Duodenal mucosa (tissue), 2 donors: ENCODE measurements at regions not wholly inside any gene's neighbourhood (a gene's known extent, or its start where the extent isn't known, plus 50 kb on each side); places are given as distances from the start of the nearest gene placed in this dataset.
"Not testable (repeated sequence)": the region's sequence is repeated elsewhere in the genome, so short reads cannot be mapped to it uniquely, and the experiment has no call there.

Source experiments
- H3K27ac ChIP-seq: one replicate; pipeline ENCODE4 v1.7.0; 2013; ENCODE audit warnings: low read depth, low read length
- H3K27me3 ChIP-seq, 2 donors: one replicate each; pipeline ENCODE4 v1.7.0; 2013; ENCODE audit warnings: low read length in 2 of 2, control low read depth in 1 of 2; ENCODE audit not compliant: insufficient read depth in 2 of 2, control insufficient read depth in 1 of 2
- H3K36me3 ChIP-seq, 2 donors: one replicate each; pipeline ENCODE4 v1.7.0; 2013; ENCODE audit warnings: low read length in 2 of 2, control low read depth in 1 of 2; ENCODE audit not compliant: insufficient read depth in 2 of 2, control insufficient read depth in 1 of 2
- H3K4me1 ChIP-seq, 2 donors: one replicate each; pipeline ENCODE4 v1.7.0; 2013; ENCODE audit warnings: low read length in 2 of 2, control low read depth in 1 of 2; ENCODE audit not compliant: insufficient read depth in 2 of 2, control insufficient read depth in 1 of 2
- H3K4me3 ChIP-seq, 2 donors: one replicate each; pipeline ENCODE4 v1.7.0; 2013; ENCODE audit warnings: low read length in 2 of 2, low read depth in 1 of 2
- H3K9ac ChIP-seq, 2 donors: one replicate each; pipeline ENCODE4 v1.7.0; 2013; ENCODE audit warnings: low read length in 2 of 2, low read depth in 1 of 2
- H3K9me3 ChIP-seq, 2 donors: one replicate each; pipeline ENCODE4 v1.7.0; 2013; ENCODE audit warnings: low read length in 2 of 2, control low read depth in 1 of 2; ENCODE audit not compliant: control insufficient read depth in 1 of 2

GRCh38 chr1:206334481-206334880 lies 131.1 kb downstream of the SRGAP2 start:
- not testable (repeated sequence) for H3K9ac ChIP-seq, H3K27ac ChIP-seq, H3K36me3 ChIP-seq, H3K4me3 ChIP-seq, H3K27me3 ChIP-seq, H3K4me1 ChIP-seq, H3K9me3 ChIP-seq

GRCh38 chr1:206335162-206335561 lies 131.8 kb downstream of the SRGAP2 start:
- not testable (repeated sequence) for H3K9ac ChIP-seq, H3K27ac ChIP-seq, H3K4me3 ChIP-seq, H3K4me1 ChIP-seq, H3K27me3 ChIP-seq, H3K9me3 ChIP-seq, H3K36me3 ChIP-seq

DNA sequence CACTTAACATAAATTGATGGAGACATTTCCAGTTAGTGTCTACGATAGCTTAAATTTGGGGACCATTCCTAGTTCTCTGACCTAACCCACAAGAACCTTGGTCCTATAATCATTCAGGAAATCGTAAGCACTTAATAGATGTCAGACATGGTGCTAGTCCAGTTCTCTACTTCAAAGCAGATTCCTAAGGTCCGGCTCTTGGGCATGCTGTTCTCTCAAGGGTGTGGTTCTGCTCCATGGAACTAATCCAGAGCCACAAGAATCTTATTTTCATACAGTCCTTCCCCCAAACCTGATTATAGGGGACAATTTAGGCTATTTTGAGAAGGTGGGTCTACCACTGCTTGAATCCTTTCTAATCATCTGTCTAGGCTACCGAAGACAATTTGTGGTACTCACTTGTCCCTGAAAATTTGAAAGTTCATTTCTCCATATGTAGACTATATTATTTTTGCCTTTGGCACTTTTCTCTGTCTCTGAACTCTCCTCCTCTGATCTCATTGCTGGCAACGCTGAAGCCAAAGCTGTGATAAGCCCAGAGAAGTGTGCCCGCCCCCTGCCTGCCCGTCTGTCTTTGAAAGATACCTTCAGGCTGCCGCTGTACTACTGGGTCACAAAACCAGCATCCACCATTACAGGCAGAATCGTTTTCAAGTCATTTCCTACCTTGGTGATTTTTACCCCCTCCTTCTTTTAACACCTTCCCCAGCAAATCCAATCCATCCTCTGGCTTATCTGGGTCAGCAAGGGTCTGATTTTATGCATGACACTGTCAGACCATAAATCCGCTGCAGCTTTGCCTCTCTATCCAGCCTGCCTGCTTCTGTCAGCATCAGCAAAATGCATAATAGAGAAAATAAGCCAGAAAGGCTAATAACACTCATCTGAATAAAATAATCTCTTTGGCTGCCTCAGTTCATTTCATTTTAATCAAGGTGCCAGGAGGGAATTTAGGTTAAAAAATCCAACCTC lies 132.8 kb downstream of the SRGAP2 start:
- not testable (repeated sequence) for H3K4me1 ChIP-seq, H3K9me3 ChIP-seq, H3K4me3 ChIP-seq, H3K9ac ChIP-seq, H3K27ac ChIP-seq, H3K27me3 ChIP-seq, H3K36me3 ChIP-seq

DNA sequence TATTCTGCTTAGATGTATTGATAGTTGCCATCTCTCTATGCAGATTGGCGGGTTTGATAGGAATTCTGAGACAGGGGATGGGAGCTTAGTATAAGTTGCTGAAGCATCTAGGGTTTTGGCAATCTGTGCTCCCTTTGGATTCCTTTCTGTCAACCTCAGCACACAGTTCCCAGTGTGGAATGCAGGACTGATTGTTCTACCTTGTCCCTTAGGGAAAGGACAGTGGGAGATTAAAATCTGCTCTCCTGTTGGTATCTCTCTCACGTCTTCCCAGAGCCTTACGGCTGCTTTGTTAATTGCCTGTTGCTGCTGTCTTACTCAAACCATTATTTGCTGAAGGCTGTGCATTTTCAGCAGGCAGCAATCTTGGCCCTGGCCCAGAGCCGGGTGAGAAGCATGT lies 133.3 kb upstream of the IKBKE start:
- not testable (repeated sequence) for H3K4me1 ChIP-seq, H3K27me3 ChIP-seq, H3K27ac ChIP-seq, H3K9me3 ChIP-seq, H3K4me3 ChIP-seq, H3K36me3 ChIP-seq, H3K9ac ChIP-seq

DNA sequence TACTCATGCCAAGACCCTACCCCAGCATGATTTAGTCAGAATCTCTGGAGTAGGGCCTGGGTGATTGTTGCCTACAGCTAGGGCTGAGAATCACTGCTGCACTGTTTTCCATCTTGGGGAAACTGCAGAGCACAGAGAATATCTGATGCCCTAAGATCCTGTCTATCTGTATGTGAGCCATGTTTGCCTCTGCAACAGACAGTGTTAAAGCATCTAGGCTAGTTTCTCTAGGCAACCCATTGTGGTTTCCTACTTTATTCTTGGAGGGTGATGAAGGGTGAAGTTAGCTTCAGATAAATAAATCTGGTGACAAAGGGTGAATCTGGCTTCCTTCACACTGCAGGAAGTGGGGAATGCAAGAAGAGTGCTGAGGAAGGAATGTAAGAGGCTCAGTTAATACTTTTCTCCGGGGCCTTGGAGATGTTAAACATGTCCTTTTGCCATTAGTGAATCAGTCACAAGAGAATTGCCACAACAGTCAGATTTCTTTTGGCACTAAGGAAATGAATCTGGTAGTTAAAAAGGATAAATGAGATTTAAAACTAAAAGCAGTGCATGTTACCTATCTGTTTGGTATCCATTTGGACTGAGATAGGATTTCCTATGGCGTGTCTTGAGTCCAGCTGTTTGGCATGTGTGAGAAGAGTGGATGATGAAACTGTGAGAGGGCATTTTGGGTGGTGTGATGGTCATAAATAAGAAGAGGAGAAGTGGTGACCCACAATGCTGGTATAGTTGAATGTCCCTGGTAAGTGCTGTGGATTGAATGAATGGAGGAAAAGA lies 119.6 kb upstream of the IKBKE start:
- H3K4me1 ChIP-seq, H3K9ac ChIP-seq, H3K9me3 ChIP-seq, H3K27ac ChIP-seq, H3K36me3 ChIP-seq, H3K4me3 ChIP-seq, H3K27me3 ChIP-seq: not testable (repeated sequence)

GRCh38 chr1:206351276-206352052 lies 118.8 kb upstream of the IKBKE start:
- not testable (repeated sequence) for H3K27me3 ChIP-seq, H3K9me3 ChIP-seq, H3K4me1 ChIP-seq, H3K9ac ChIP-seq, H3K4me3 ChIP-seq, H3K36me3 ChIP-seq, H3K27ac ChIP-seq

DNA sequence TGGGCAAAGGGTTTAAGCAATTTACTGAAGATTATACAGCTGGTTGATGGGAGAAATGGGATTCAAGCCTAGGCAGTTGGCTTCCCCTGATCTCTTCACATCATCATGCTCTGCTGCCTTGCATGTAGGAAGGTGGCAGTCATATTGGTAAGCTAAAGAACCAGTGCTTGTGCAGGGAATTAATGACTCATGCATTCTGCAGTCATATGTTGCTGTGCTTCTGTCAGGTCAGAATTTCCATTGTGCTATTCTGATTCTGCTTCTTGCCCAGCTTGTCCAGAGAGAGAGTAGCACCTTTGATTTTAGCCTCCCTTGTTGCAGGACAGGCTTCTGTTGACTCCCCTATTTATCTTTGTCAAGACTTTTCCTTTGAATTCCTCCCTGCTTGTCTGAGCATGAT lies 114.0 kb upstream of the IKBKE start:
- H3K27ac ChIP-seq, H3K4me1 ChIP-seq, H3K4me3 ChIP-seq: not testable (repeated sequence)

DNA sequence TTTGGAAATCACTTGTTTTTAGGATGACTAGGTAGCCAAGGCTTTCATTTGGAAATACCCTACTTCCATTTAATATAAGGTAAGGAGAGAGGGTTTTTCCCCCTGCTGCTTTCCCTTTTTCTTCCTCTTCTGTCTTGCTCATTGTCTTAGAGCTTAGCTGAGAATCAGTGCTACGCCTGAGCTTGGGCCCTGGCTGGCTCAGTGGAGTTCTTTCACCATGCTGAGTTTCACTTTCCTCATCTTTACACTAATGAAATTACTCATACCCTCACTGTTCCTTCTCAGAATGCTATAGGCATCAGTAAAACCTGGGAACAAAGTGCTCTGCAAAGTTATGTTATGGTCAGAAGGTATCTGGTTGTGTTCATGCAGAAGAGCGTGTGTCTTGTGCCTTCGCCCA lies 112.3 kb upstream of the IKBKE start:
- not testable (repeated sequence) for H3K9ac ChIP-seq, H3K4me1 ChIP-seq, H3K4me3 ChIP-seq, H3K36me3 ChIP-seq, H3K27me3 ChIP-seq, H3K27ac ChIP-seq, H3K9me3 ChIP-seq

More for the DNA sequence above, 114.0 kb upstream of the IKBKE start:
- not testable (repeated sequence) for H3K9ac ChIP-seq, H3K27me3 ChIP-seq, H3K9me3 ChIP-seq, H3K36me3 ChIP-seq

GRCh38 chr1:206358771-206359170 lies 111.5 kb upstream of the IKBKE start:
- H3K27ac ChIP-seq, H3K4me1 ChIP-seq, H3K36me3 ChIP-seq, H3K27me3 ChIP-seq, H3K9me3 ChIP-seq, H3K9ac ChIP-seq, H3K4me3 ChIP-seq: not testable (repeated sequence)

DNA sequence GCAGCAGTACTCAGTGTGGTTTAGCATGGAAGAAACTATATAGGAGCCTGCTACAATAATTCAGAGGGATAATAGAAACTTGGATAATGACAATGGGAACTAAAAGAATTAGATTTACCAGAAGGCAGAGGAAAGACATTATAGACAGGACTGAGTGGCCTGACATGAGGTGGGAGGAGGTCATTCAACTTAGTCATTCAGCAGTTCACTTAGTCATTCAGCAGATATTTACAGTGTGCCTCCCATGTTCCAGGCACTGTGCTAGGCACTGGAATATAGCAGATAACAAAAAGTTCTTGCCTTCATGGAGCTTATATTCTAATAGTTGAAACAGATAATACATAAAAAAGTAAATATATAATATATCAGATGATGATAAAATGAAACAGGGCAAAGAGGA lies 110.9 kb upstream of the IKBKE start:
- not testable (repeated sequence) for H3K9ac ChIP-seq, H3K4me3 ChIP-seq, H3K36me3 ChIP-seq, H3K27ac ChIP-seq, H3K27me3 ChIP-seq, H3K4me1 ChIP-seq, H3K9me3 ChIP-seq
